Stimulated activated naive CD8-positive, alpha-beta T cell treated with anti-CD3 and anti-CD28 coated beads, Interleukin-15, Interleukin-2, amounts not matched to agents 100 U/mL and 50 U/mL, for 24 hours (primary cell): ENCODE measurements at regions not wholly inside any gene's neighbourhood (a gene's known extent, or its start where the extent isn't known, plus 50 kb on each side); places are given as distances from the start of the nearest gene placed in this dataset.

Experiments used
- ATAC-seq: fragments of 150-1000 bp; cut with Tn5 transposase; one replicate; pipeline ENCODE4 v1.10.0; 2021
- DNase-seq: peaks from one replicate; pipeline ENCODE4 v3.0.0; 2021

DNA sequence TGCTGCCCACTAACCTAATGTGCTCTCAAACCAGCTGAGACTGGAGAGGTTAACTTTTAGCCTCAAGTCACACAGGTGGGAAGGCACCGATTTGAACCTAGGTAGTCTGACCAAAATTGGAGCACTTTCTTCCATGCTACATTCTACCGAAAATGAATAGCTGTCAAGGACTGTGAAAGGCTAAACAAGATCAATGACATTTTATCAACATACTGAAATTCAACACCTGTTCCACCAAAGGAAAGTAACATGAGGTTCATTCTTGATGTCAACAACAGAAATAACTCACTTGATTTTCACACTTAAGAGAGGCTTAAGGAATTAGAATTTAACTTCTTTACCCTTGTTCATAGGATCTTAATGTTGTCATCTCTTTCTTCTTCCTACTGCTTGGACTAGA lies 284.4 kb upstream of the MON1B start:
- DNase-seq (no peak), ATAC-seq (no peak)

DNA sequence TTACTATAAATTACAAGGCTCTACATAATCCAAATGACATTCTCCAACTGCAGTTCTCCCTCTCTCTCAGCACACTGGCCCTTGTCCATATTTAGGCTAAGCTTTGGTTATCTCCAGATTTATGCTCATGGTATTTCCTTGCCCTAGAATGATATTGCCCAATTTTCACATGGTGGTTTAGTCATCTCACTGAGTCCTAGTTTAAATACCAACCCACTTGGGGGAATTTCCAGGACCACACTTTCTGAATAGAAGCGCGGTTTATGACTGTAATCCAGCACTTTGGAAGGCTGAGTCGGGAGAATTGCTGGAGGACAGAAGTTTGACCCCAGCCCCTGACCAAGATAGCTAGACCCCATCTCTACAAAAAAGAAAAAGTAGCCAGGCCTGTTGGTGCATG lies 280.1 kb upstream of the MON1B start:
- ATAC-seq, result no peak

DNA sequence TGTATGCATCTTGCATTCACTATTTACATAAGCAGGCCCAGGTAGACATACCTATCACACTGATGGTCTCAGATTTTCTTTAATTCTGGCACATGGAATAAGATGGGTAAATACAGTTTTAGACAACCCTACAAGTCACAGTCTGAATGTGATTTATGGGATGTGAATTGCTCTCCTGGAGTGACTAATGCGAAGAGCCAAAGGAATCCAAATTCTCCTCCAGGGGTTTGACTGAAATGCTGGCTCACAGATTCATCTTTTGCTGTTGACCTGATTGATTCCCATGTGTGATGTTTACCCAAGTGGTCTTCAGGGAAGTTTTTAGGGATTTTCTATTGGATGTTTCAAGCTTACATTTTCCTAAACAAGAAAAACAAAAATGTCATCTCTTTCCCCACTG lies 277.9 kb upstream of the MON1B start:
- ATAC-seq (no peak), DNase-seq (no peak)

More for the DNA sequence above, 280.1 kb upstream of the MON1B start:
- DNase-seq, result no peak

DNA sequence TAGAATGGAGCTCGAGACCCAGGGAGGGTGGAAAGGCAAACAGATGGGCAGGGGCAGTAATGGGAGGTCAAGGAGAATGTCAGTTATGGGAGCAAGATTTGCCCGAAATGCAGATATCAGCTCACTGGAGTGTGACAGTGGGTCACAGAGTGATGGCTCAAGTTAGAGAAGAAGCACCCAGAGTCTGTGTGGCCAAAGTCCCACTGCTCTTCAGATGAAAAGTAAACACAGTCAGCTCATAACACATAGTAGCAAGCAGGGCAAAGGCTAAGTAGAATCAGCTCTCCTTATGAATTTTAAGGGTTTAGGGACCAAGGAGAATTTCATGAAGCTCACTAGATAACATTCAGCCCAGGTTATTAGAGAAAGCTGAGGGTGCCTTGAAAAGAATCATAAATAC lies 264.9 kb upstream of the MON1B start:
- DNase-seq (no peak), ATAC-seq (no peak)

DNA sequence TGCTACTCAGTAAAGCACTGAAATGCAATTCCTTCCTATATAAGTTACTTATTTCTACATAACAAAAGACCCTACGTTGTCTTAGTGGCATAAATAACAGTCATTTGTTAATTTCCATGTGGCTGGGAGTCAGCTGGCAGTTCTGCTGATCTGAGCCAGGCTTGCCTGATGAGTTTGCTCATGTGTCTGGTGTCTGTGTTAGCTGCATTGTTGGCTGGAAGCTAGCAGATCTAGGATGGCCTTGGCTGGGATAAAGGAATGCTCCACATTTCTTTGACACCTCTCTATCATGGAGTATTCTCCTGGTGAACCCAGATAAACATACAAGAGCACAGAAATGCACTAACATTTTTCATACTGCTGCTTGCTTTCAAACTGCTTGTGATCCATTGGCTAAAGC lies 264.4 kb upstream of the MON1B start:
- no peak for ATAC-seq
- DNase-seq, result no peak

DNA sequence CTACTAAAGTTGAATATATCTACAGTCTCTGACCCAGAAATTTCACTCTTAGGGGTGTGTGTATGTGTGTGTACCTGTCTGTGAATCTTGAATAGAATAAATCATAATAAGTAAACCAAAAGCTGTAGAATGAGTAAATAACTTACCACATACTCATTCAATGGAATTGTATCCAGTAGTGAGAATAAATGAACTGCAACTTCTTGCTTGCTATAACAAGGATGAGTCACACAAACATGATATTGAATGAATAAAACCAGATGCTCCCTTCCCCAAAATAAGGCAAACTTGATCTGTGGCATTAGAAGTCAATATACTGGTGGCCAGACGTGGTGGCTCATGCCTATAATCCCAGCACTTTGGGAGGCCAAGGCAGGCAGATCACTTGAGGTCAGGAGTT lies 259.8 kb upstream of the MON1B start:
- no peak for DNase-seq
- no peak for ATAC-seq

DNA sequence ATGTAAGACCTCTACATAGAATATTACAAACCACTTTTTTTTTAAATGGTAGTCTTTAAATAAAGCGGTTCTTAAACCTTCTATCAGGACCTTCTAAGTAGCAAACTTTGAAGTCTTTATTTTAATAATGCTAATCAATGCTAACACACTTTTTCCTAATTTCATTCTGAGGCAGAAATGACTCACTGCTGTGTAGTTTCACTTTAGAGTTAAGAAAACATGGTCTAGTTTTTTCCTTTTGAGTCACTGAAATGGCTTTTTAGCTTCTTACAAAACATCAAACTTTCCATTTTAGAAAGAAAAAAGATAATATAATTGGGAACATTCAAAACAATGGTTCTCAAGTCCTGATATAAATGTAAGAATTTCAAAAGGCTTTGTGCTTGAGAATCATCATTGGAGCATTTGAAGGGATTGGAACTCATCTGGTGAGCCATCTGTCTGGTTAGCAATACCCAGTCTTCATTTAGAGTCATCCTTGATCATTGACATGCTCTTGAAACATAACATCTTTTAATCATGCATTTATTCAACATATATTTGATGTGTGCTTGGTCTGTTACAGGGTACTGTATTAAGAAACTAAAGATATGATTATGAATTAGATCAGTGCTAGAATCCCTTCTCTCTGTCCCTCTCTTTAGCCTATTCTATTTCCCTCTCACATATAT lies 258.3 kb upstream of the MON1B start:
- ATAC-seq, result peak; percentile 46
- no peak for DNase-seq

DNA sequence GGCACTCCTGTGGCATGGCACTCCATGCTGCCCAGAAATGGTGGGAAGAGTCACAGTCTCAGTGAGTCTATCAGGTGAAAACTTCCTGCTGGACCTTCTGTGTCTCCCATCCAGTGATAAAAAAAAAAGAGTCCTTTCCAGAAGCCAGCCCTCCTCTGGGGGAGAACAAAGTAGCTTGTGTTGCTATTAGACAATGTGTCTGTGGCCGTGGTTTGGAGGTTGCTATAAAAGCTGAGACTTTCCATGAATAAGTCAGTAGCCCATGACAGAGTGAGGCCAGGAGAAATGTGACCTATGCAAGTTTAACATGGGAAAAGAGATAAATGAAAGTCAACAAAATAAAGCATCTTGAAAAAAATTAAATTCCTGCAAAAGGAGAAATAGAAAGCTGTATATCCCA lies 250.7 kb upstream of the MON1B start:
- DNase-seq (no peak), ATAC-seq (no peak)

DNA sequence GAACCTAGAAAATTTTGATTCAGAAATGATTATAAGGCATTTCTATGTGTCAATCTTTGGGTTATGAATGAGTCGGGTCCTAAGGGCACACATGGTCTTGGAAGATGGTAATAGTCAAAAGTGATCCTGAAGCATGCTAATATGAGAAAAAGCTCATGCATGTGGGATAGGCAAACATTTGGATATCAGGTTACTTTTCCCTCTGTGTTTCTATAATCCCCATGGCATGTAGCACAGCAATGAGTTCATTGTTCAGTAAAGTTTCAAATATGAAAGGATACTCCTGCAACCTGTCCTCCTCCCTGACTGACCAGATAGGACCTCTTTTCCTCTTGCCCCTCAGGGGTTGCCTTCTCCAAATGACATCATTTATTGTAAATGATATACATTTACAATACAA lies 249.9 kb upstream of the MON1B start:
- DNase-seq (no peak), ATAC-seq (no peak)

DNA sequence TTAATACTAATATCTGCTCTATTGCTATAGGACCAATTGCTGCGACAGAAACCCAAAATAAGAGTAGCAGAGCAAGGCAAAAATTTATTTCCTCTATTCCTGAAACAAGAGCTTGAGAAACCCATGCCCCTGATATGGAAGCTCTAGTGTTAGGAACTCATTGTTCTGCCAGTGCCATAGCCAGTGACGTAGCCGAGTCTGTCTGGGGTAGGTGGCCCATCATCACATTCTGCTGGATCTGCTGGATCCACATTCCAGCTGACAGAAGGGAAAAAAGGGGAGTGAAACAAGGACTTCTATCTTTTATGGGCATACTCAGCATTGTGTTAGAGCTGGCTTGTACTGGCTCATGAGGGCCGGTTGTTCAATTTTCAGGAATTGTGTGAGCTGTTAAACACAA lies 248.9 kb upstream of the MON1B start:
- ATAC-seq (no peak), DNase-seq (no peak)

DNA sequence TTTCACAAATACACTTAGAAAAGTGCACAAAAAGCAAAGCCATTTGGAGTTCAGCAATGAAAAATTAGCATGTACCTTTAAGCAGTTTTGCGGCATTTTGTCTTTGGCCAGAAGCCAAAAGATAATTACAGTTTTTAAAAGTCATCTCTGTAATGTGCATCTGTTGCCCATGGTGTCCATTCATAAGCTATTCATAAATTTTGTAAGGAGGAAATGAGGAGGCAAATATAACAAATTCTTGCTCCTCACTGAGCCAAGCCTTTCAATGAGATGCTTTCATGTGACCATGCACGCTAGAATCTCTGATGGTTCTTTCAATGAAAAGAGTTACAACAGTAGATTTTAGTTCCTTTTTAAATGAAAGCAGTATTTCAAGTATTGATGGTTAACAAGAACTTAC lies 247.1 kb upstream of the MON1B start:
- no peak for DNase-seq
- ATAC-seq, result no peak

DNA sequence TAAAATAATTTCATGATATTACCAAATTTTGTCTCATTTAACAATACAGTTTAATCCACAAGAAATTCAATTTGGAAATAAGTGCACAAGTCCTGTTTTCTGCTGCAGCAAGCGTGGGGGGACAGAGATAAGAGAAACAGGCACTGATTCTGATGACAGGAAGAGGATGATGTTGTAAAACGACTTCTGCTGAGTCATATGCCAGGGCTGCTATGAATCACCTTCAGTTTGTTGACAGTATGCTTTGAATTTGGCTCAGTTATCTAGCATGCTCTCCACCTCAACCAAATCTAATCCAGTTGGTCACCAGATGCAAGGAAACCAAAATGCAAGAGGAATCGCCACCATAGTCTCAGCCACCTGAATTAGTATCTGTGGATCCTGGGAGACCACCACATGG lies 244.1 kb upstream of the MON1B start:
- no peak for ATAC-seq

DNA sequence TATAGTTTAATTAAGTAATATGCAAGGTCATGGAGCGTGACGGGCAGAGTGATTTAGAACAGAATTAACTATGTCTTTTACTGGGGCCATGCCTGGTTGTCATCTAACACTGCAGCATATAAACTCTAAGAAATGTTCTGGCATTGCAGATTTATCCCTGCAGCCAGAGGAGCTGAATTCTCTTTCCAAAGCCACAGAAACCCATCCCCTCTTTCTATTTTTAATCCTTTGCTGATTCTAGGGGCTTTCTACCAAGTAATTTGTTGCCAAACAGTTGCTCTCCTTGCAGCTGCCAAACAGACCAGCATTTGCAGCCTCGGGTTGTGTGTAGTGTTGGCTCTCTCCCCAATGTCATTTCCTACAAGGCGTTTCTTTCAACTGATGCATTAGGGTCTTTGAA lies 243.2 kb upstream of the MON1B start:
- DNase-seq (no peak), ATAC-seq (no peak)

More for the DNA sequence above, 244.1 kb upstream of the MON1B start:
- DNase-seq, result no peak

DNA sequence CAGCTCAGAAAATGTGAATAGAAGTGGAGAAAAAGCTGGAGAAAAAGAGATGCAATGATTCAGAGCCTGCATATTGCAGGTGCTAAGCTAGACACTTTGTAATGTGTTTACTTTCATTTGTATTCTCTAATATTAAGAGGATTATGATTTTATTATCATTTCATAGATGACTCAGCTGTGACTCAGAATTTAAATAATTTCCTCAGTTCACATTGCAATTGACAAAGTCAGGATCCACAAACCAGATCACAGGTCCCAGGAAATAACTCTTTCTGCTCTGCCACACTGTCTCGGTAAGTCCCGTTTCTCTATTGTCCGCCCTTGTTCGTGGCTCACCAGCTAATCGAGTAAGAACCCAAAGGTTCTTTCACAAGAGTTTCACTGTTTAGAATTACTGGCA lies 235.4 kb upstream of the MON1B start:
- ATAC-seq, result no peak
- no peak for DNase-seq

DNA sequence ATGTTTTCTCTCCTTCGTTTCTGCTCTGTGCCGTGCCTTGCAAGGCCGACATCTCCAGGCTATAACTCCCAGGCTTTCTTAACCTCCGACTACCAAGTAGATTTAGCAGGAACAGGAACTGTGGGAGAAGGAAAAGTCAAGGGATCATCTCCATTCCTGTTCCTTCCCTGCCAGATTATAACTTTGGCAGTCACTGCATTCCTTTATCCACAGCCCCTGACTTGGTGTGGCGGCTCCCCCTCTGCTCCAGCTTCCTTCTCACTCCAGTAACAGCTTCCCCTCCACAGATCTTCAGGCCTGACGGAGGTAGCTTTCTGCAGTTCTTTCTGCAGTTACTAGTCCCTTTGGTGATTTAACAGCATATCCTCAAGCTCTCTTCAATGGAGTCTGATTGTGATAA lies 234.6 kb upstream of the MON1B start:
- DNase-seq (no peak), ATAC-seq (no peak)

DNA sequence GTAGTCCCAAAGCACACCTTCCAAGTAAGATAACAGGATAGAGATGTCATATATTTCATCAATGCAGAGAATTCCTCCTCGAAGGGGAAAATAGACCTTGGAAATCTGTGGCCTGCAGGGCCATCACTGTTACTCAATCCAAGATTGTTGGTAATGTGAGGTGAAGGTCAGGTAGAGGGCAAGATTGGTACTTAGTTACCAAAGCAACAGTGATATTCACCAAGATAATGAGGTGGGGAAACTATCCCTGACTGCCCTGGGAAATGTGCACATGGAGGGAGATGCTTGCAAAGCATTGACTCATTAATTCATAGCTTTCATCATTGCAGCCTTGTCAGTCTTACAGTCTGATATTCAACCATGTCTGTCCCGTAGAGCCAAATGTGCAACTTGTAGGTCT lies 234.1 kb upstream of the MON1B start:
- ATAC-seq, result no peak
- DNase-seq, result no peak

DNA sequence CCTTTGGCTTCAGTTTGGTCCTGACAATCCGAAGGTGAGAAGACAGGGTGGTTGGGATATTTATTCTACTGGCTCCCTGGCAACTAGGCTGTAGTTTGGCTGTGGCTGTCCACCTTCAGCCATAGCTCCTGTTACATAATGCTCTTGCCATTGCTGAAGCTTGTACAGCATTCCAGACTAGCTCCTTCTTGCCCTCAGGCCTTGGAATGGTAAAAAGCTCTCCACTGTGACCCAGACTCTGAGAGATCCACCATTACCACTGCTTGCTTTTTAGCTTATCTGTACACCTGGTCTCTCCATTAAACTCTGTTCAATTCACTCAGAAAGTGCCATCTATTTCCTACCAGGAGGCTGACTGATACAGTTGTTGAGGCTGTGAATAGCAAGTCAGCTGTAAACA lies 231.8 kb upstream of the MON1B start:
- ATAC-seq, result no peak

DNA sequence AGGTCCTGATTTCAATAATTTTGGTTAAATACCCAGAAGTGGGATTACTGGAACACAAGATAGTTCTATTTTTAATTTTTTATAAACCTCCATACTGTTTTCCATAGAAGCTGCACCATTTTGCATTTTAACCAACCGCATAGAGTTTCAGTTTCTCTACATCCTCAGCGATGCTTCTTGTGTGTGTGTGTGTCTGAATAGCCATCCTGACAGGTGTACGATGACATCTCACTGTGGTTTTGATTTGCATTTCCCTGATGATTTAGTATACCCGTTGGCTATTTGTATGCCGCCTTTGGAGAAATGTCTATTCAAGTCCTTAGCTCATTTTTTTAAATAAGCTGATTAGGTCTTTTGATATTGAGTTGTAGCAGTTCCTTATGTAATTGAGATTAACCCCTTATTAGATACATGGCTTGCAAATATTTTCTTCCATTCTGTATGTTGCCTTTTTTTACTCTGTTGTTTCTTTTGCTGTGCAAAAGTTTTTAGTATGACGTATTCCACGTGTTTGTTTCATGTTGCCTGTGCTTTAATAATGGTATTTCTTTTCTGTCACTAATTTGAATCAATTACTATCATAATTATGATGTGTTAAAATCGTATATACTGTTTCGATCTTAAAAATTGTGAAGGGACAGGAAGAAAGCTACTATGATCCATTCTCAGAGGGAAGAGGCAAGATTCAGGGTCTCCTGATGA lies 227.2 kb upstream of the MON1B start:
- ATAC-seq, result no peak
- DNase-seq, result no peak

More for the DNA sequence above, 231.8 kb upstream of the MON1B start:
- DNase-seq, result no peak

DNA sequence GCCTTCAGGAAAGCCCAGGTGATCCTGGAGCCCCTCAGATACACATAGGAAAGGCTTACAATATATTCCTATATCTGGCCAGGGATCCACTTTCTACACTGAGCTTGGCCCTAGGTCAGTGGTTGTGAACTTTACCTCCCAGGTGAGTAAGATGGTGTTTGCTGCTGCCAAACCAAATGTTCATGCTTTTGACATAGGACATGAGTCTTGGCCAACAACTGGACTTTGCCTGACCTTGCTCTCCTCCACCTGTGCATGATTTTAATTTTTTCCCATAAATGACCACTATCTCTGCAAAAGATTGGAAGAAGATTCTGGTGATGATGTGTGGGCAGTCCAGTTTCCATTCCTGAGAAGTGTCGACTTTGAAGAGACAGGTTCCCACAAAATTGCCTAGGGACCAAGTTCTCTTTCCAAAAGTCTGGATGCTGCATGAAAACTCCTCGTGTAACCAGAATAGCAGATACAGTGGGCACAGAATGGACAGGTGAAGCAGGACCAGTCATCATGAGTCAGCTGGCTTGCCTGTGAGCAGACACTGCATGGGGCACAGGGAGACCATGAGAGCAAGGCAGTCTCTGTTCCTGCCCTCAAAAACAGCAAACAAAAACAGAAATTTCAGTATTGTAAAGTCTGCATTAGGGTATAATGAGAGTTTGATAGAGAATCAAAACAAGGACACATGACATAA lies 226.4 kb upstream of the MON1B start:
- no peak for ATAC-seq

DNA sequence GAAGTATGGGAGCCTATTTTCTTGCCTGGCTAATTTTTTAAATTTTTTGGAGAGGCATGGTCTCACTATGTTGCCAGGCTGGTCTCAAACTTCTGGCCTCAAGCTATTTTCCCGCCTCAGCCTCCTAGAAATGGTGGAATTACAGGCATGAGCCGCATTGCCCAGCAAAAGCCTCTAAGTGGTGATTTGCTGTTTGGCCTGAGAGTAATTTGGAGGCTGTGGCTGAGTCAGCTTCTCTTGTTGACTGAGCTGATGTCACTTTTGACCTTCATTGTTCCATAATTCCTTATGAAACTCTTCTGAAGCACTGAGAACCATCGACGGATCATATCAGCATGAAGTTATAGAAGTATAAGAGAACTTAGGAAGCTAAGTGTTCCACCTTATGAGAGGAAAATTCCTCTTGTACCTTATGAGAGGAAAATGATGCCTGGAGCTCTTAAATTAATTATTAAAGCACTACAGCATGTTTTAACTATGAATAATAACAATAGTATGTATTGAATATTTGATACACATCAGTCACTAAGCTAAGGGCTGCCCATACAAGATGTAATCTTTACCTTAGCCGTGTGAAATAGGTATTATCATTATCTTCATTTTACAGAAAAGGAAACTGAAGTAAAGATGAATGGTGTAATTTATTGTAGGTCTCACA lies 220.8 kb upstream of the MON1B start:
- no peak for ATAC-seq
- DNase-seq, result no peak

More for the DNA sequence above, 226.4 kb upstream of the MON1B start:
- DNase-seq, result no peak

DNA sequence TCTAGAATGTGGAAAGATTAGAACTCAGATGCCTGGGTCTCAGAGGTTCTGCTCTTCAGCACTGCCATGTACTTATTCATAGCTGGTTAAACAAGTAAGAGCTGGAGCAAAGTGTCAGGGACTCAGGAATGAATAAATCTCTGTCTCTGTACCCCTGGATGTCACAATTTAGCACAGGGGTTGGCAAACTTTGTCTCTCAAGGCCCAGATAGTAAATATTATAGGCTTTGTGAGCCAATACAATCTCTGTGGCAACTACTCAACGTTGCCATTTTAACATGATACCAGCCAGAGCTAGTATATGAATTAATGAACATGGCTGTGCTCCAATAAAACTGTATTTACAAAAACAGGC lies 220.3 kb upstream of the MON1B start:
- DNase-seq, result no peak
- ATAC-seq, result no peak

DNA sequence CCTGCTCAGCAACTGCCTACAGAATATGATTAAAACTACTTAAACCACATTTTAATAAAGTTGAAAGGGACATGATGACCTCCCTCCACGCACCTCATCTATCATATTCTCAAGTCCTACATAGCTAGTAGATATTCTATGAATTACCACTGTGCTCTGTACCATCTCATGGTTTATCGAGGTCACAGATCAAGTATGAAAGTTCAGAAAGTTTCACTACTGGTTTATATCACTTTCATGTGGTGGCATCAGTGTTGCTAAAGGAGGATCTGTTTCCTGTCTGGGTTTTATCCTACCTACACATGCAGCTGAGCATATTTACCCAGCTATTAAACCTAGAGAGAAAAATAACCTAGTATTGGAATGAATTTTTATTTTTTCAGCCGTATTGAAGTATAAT lies 214.9 kb upstream of the MON1B start:
- DNase-seq (no peak), ATAC-seq (peak; percentile 89)

DNA sequence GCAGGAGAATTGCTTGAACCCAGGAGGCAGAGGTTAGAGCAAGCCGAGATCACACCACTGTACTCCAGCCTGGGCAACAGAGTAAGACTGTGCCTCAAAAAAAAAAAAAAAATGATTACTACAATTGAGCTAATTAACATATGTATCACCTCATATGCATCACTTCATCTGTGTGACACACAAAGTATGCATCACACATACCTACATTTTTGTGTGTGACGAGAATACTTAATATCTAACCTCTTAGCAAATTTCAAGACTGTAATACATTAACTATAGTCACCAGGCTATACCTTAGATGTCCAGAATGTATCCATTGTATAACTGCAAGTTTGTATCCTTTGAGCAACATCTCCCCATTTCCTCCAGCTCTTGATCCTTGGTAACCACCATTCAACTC lies 214.2 kb upstream of the MON1B start:
- DNase-seq (no peak), ATAC-seq (no peak)
